ENCODE measurements at regions not wholly inside any gene's neighbourhood (a gene's known extent, or its start where the extent isn't known, plus 50 kb on each side); places are given as distances from the start of the nearest gene placed in this dataset.

GRCh38 chr3:144041960-144042556, 70.4 kb downstream of the DIPK2A start:
- WGBS, 3 donors, result 76 to 87% (median 81%) methylated on average over 1 of the region's 1 CpG
- no peak for ATAC-seq
- Histone ChIP-seq H3K4me1 (no peaks in the 10 kb centered on the region), H3K27ac (no peak overlapping the region), H3K36me3 (ENCODE audit: insufficient read depth in 1 of 2, low read depth in 1 of 2) (no peaks in the 10 kb centered on the region), H3K27me3 (ENCODE audit: insufficient read depth in 3 of 3, low read length in 2 of 3) (no peaks in the 10 kb centered on the region), H3K9me3 (no peaks in the 10 kb centered on the region), H3K4me3 (no peak overlapping the region)
- intact Hi-C loops (cut with DNase I), result no loop called here
- TF ChIP-seq CTCF (IDR thresholded peaks at IDR 0.05), result no peak
- no peak for DNase-seq

- TF ChIP-seq CTCF (IDR thresholded peaks at IDR 0.05), result no peak
- Histone ChIP-seq H3K36me3 (ENCODE audit: insufficient read depth in 1 of 2, low read depth in 1 of 2) (no peaks in the 10 kb centered on the region), H3K9me3 (no peaks in the 10 kb centered on the region), H3K4me1 (no peaks in the 10 kb centered on the region), H3K27ac (no peak overlapping the region), H3K4me3 (no peak overlapping the region), H3K27me3 (ENCODE audit: insufficient read depth in 3 of 3, low read length in 2 of 3) (no peaks in the 10 kb centered on the region)
- ATAC-seq, result no peak
- 65 to 91% (median 74%) methylated on average over 1 of the region's 1 CpG for WGBS, 3 donors
- no peak for DNase-seq
- intact Hi-C loops (cut with DNase I), result no loop called here
Measured at GRCh38 chr3:144045766-144046165, 74.1 kb downstream of the DIPK2A start.

GRCh38 chr3:144049374-144049773, 77.8 kb downstream of the DIPK2A start:
- no peak for ATAC-seq
- Histone ChIP-seq H3K9me3 (no peaks in the 10 kb centered on the region), H3K36me3 (ENCODE audit: insufficient read depth in 1 of 2, low read depth in 1 of 2) (no peaks in the 10 kb centered on the region), H3K27ac (no peak overlapping the region), H3K4me1 (no peaks in the 10 kb centered on the region), H3K27me3 (ENCODE audit: insufficient read depth in 3 of 3, low read length in 2 of 3) (no peaks in the 10 kb centered on the region), H3K4me3 (no peak overlapping the region)
- intact Hi-C loops (cut with DNase I), result no loop called here
- no peak for TF ChIP-seq CTCF (IDR thresholded peaks at IDR 0.05)
- 88 to 91% (median 90%) methylated on average over 5 of the region's 5 CpGs for WGBS, 3 donors
- no peak for DNase-seq

GRCh38 chr3:144051211-144051610, 79.6 kb downstream of the DIPK2A start:
- no peak for DNase-seq
- intact Hi-C loops (cut with DNase I), result no loop called here
- Histone ChIP-seq H3K27me3 (ENCODE audit: insufficient read depth in 3 of 3, low read length in 2 of 3) (no peaks in the 10 kb centered on the region), H3K9me3 (no peaks in the 10 kb centered on the region), H3K27ac (no peak overlapping the region), H3K36me3 (ENCODE audit: insufficient read depth in 1 of 2, low read depth in 1 of 2) (no peaks in the 10 kb centered on the region), H3K4me1 (no peaks in the 10 kb centered on the region), H3K4me3 (no peak overlapping the region)
- no peak for ATAC-seq
- no peak for TF ChIP-seq CTCF (IDR thresholded peaks at IDR 0.05)

GRCh38 chr3:144052275-144052674, 80.7 kb downstream of the DIPK2A start:
- no peak for TF ChIP-seq CTCF (IDR thresholded peaks at IDR 0.05)
- Histone ChIP-seq H3K27ac (no peak overlapping the region), H3K4me1 (no peaks in the 10 kb centered on the region), H3K27me3 (ENCODE audit: insufficient read depth in 3 of 3, low read length in 2 of 3) (no peaks in the 10 kb centered on the region), H3K4me3 (no peak overlapping the region), H3K36me3 (ENCODE audit: insufficient read depth in 1 of 2, low read depth in 1 of 2) (no peaks in the 10 kb centered on the region), H3K9me3 (no peaks in the 10 kb centered on the region)
- ATAC-seq, result no peak
- intact Hi-C loops (cut with DNase I), result no loop called here
- DNase-seq, result no peak
